HG03342 (cell line): ENCODE measurements at regions not wholly inside any gene's neighbourhood (a gene's known extent, or its start where the extent isn't known, plus 50 kb on each side); places are given as distances from the start of the nearest gene placed in this dataset.

Experiments used
- ATAC-seq: cut with Tn5 transposase; IDR thresholded peaks from one replicate; pipeline ENCODE4 v1.9.1; 2021; ENCODE audit warnings: mild to moderate bottlenecking, moderate library complexity; ENCODE audit not compliant: unreplicated experiment

GRCh38 chr3:35500641-35501350 is 138.5 kb upstream of the ARPP21 start:
- peak; percentile 60 for ATAC-seq

- no peak for ATAC-seq
Observed at GRCh38 chr3:35502699-35503098, 136.6 kb upstream of the ARPP21 start.

DNA sequence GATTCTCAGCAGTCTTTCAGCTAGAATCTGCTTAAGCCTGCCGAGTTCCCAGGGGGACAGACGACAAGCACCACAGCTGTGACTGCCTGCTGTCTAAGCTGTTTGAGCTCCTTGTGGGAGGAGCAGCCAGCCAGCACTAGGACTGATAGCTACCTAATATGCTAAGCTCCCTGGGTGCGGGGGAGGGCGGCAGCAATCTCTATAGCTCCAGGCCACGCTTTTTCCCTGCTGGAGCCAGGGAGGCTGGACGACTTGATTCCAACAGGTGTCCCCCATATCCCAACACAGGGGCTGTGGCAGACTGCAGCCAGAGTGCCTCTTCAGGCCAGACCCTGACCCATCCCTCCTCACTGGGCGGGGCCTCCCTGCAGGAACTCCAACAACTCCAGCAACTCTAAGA is 134.1 kb upstream of the ARPP21 start:
- ATAC-seq = no peak

GRCh38 chr3:35505772-35506171 is 133.6 kb upstream of the ARPP21 start:
- no peak for ATAC-seq

GRCh38 chr3:35519936-35520335 is 119.4 kb upstream of the ARPP21 start:
- no peak for ATAC-seq

DNA sequence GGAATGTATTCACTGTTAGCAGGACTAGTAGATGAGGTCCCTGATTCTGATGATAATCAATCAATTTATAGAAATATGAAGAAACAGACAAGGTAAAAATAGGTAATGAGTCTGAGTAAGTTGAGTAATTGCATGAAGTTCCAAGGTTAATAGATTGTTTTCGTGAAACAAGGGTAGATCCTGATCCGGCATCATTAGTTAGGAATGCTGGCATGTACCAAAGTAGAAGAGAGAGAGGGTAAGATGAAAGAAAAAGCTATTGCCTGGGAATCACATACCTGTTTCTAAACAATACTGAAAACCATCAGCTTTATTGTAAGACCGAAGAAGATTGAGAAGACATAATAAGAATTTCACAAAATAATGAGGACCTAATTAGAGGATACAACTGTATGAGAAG is 118.1 kb upstream of the ARPP21 start:
- no peak for ATAC-seq

DNA sequence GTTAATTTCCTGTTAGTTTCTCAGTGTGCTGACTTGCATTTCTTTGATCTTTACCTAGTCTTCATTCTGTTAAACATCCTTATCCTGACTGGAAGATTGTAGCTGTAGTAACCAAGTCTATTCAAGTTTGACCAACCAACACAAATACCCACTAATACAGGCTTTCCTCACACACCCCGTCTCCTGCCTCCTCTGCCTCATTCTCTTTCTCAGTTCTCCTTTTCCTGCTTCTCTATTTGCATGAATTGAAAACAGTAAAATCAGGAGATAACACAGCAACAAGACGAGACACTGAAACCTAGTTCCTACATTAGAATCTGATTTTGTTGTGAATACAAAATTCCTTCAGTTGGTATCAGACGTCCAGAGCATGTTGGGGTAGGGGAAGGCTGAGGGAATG is 116.9 kb upstream of the ARPP21 start:
- peak; percentile 54 for ATAC-seq

DNA sequence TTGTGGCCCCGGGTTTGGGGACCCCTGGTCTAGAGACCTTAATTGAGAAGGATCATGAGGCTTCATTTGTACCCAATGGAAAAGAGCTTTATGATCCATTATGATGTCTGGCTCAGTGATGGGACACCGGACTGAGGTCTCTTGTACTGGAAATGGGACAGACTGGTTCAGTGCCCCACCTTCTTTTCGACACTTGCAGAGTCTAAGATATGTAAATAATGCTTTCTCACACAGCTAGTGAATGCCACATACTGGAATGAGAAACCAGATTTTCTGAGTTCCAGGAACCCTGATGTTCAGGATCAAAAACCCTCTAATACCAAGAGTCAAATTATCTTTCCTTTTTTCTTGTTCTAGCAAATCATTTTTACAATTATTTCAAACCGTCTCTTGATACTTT is 116.3 kb upstream of the ARPP21 start:
- ATAC-seq = no peak

- ATAC-seq = no peak
Observed at GRCh38 chr3:35523838-35524237, 115.5 kb upstream of the ARPP21 start.

- no peak for ATAC-seq
Observed at GRCh38 chr3:35524856-35525255, 114.5 kb upstream of the ARPP21 start.

- no peak for ATAC-seq
Observed at GRCh38 chr3:35528728-35529127, 110.6 kb upstream of the ARPP21 start.

GRCh38 chr3:35529337-35529736 is 110.0 kb upstream of the ARPP21 start:
- ATAC-seq = no peak

GRCh38 chr3:35537265-35537664 is 102.1 kb upstream of the ARPP21 start:
- ATAC-seq = no peak

DNA sequence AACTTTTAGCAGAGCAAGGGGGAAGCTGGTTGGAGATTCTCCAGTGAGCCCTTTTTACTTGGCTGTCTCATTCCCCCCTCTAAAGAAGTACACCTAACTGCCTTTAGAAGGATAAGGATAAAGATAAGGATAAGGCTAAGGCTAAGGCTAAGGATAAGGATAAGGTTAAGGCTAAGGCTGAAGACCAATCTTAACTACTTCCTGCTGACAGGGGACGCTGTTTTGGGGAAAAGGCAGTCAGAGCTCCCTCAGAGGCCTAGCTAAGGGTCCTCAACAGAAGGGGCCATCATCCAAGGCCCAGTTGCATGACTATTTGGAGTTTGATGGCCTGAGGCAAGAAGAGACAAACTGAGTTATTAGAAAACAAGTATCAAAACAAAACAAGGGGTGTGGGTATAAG is 94.3 kb upstream of the ARPP21 start:
- ATAC-seq = no peak

DNA sequence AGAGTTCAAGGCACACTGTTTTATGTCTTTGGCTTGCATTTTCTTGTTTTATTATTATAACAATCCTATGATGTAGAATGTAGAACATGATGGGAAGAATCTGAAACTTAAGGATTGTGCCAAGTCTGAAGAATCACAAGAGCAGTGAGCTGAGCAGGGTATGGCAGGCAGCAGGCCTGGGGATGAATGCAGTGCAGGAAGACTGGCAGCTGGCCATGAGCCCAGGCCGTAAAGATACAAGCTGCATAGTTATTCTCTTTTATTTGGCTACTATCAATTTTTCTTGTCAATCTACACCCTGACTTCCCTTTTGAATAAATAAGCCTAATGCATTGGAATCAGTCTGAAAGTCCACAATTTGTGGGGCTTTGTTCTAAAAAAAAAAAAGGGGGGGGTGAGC is 89.6 kb upstream of the ARPP21 start:
- no peak for ATAC-seq

DNA sequence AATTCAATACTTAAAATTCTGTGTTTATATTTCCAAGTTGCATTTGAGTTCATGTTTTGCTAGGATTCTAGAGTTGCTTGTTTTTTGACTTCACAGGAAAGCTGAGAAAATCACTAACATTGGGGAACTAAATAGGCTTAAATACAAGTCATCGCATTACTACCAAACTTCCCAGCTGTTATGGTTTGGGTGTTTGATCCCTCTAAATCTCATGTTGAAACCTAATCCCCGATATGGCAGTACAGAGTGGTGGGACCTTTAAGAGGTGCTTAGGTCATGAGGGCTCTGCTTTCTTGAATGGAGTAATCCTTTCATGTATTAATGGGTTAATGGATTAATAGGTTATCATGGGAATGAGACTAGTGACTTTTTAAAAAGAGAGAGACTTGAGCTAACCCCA is 77.2 kb upstream of the ARPP21 start:
- ATAC-seq = no peak

- ATAC-seq = no peak
Observed at GRCh38 chr3:35565048-35565447, 74.3 kb upstream of the ARPP21 start.
